K562 (cell line): ENCODE measurements at regions not wholly inside any gene's neighbourhood (a gene's known extent, or its start where the extent isn't known, plus 50 kb on each side); places are given as distances from the start of the nearest gene placed in this dataset.

Experiments
- BDP1 ChIP-seq: IDR thresholded peaks from 3 replicates; pipeline ENCODE4 v1.6.1; 2011; ENCODE audit not compliant: insufficient read length, insufficient read depth
- HNRNPH1 ChIP-seq: fragments of 200-400 bp; formaldehyde crosslinking; optimal IDR thresholded peaks from 2 replicates; pipeline ENCODE3; 2017; ENCODE audit warnings: low read depth, mild to moderate bottlenecking, low read length, moderate library complexity
- PCBP2 ChIP-seq: fragments of 200-400 bp; formaldehyde crosslinking; IDR thresholded peaks from 2 replicates; pipeline ENCODE4 v1.6.1; 2018; ENCODE audit warnings: low read length, low read depth, mild to moderate bottlenecking, moderate library complexity; ENCODE audit not compliant: poor library complexity, severe bottlenecking
- ZNF12 ChIP-seq: sonication (generic); formaldehyde crosslinking; IDR thresholded peaks from 2 replicates; pipeline ENCODE4 v1.4.0; 2020; ENCODE audit warnings: mild to moderate bottlenecking, missing genetic modification reagents
- TF ChIP-seq, protein P1 (sequence below): fragments of 450-650 bp; IDR thresholded peaks from 2 replicates; pipeline ENCODE4 v1.6.1; 2016; ENCODE audit warnings: low read depth
- TF ChIP-seq, protein P2 (sequence below): fragments of 200-800 bp; sonication (Bioruptor generic); IDR thresholded peaks from 2 replicates; pipeline ENCODE4 v1.6.1; 2016; ENCODE audit warnings: missing genetic modification characterization, missing compliant biosample characterization
- TF ChIP-seq, protein P3 (sequence below): fragments of 250-450 bp; sonication (Bioruptor Pico); IDR thresholded peaks from 2 replicates; pipeline ENCODE4 v1.4.0; 2020; ENCODE audit warnings: mild to moderate bottlenecking, moderate library complexity
- TF ChIP-seq, protein P4 (sequence below): fragments of 250-450 bp; sonication (Bioruptor Pico); IDR thresholded peaks from 2 replicates; pipeline ENCODE4 v1.5.0; 2022; ENCODE audit warnings: mild to moderate bottlenecking

DNA sequence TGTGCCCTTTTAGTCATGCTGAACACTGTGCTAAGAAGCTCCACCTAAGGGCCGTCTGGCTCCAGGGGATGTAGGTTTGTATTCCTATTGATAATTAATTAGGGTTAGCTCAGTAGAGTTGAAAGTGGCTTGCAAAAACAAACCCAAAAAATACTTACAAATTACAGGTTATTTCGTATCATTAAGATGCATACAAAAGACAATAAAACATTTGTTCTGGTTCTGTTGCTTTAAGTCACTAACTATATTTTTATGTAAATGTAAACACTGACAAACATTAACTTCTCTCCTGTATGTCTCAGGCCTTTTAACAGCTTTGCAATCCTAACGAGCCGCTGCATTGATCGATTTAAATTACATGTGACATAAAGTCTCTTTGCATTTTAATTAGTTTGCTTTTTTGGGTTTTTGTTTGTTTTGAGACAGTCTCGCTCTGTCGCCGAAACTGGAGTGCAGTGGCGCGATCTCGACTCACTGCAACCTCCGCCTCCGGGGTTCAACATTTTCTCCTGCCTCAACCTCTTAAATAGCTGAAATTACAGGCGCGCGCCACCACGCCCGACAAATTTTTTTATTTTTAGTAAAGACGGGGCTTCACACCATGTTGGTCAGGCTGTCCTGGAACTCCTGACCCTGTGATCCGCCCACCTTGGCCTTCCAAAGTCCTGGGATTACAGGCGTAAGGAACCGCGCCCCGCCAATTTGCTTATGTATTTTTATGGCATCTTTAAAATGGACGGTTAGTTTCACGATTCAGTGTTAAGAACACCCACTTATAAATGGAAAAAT, 110.9 kb downstream of the HFE start (continued):
- TF ChIP-seq, protein P1, sequence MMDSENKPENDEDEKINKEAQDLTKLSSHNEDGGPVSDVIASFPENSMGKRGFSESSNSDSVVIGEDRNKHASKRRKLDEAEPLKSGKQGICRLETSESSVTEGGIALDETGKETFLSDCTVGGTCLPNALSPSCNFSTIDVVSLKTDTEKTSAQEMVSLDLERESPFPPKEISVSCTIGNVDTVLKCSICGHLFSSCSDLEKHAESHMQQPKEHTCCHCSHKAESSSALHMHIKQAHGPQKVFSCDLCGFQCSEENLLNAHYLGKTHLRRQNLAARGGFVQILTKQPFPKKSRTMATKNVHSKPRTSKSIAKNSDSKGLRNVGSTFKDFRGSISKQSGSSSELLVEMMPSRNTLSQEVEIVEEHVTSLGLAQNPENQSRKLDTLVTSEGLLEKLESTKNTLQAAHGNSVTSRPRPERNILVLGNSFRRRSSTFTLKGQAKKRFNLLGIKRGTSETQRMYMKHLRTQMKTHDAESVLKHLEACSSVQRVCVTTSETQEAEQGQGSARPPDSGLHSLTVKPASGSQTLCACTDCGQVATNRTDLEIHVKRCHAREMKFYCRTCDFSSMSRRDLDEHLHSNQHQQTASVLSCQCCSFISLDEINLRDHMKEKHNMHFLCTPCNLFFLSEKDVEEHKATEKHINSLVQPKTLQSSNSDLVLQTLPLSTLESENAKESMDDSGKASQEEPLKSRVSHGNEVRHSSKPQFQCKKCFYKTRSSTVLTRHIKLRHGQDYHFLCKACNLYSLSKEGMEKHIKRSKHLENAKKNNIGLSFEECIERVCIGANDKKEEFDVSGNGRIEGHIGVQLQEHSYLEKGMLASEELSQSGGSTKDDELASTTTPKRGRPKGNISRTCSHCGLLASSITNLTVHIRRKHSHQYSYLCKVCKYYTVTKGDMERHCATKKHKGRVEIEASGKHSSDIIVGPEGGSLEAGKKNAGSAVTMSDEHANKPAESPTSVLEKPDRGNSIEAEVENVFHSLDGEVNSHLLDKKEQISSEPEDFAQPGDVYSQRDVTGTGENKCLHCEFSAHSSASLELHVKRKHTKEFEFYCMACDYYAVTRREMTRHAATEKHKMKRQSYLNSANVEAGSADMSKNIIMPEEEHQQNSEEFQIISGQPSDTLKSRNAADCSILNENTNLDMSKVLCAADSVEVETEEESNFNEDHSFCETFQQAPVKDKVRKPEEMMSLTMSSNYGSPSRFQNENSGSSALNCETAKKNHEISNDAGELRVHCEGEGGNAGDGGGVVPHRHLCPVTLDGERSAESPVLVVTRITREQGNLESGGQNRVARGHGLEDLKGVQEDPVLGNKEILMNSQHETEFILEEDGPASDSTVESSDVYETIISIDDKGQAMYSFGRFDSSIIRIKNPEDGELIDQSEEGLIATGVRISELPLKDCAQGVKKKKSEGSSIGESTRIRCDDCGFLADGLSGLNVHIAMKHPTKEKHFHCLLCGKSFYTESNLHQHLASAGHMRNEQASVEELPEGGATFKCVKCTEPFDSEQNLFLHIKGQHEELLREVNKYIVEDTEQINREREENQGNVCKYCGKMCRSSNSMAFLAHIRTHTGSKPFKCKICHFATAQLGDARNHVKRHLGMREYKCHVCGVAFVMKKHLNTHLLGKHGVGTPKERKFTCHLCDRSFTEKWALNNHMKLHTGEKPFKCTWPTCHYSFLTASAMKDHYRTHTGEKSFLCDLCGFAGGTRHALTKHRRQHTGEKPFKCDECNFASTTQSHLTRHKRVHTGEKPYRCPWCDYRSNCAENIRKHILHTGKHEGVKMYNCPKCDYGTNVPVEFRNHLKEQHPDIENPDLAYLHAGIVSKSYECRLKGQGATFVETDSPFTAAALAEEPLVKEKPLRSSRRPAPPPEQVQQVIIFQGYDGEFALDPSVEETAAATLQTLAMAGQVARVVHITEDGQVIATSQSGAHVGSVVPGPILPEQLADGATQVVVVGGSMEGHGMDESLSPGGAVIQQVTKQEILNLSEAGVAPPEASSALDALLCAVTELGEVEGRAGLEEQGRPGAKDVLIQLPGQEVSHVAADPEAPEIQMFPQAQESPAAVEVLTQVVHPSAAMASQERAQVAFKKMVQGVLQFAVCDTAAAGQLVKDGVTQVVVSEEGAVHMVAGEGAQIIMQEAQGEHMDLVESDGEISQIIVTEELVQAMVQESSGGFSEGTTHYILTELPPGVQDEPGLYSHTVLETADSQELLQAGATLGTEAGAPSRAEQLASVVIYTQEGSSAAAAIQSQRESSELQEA = no peak
- TF ChIP-seq, protein P2, sequence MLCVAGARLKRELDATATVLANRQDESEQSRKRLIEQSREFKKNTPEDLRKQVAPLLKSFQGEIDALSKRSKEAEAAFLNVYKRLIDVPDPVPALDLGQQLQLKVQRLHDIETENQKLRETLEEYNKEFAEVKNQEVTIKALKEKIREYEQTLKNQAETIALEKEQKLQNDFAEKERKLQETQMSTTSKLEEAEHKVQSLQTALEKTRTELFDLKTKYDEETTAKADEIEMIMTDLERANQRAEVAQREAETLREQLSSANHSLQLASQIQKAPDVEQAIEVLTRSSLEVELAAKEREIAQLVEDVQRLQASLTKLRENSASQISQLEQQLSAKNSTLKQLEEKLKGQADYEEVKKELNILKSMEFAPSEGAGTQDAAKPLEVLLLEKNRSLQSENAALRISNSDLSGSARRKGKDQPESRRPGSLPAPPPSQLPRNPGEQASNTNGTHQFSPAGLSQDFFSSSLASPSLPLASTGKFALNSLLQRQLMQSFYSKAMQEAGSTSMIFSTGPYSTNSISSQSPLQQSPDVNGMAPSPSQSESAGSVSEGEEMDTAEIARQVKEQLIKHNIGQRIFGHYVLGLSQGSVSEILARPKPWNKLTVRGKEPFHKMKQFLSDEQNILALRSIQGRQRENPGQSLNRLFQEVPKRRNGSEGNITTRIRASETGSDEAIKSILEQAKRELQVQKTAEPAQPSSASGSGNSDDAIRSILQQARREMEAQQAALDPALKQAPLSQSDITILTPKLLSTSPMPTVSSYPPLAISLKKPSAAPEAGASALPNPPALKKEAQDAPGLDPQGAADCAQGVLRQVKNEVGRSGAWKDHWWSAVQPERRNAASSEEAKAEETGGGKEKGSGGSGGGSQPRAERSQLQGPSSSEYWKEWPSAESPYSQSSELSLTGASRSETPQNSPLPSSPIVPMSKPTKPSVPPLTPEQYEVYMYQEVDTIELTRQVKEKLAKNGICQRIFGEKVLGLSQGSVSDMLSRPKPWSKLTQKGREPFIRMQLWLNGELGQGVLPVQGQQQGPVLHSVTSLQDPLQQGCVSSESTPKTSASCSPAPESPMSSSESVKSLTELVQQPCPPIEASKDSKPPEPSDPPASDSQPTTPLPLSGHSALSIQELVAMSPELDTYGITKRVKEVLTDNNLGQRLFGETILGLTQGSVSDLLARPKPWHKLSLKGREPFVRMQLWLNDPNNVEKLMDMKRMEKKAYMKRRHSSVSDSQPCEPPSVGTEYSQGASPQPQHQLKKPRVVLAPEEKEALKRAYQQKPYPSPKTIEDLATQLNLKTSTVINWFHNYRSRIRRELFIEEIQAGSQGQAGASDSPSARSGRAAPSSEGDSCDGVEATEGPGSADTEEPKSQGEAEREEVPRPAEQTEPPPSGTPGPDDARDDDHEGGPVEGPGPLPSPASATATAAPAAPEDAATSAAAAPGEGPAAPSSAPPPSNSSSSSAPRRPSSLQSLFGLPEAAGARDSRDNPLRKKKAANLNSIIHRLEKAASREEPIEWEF = no peak
- TF ChIP-seq PCBP2 (no peak), BDP1 (no peak), HNRNPH1 (no peak), ZNF12 (CRISPR knock-in tag) (0 out of 2 replicates have a peak, but pooled peaks have one; percentile 6)
- TF ChIP-seq, protein P3, sequence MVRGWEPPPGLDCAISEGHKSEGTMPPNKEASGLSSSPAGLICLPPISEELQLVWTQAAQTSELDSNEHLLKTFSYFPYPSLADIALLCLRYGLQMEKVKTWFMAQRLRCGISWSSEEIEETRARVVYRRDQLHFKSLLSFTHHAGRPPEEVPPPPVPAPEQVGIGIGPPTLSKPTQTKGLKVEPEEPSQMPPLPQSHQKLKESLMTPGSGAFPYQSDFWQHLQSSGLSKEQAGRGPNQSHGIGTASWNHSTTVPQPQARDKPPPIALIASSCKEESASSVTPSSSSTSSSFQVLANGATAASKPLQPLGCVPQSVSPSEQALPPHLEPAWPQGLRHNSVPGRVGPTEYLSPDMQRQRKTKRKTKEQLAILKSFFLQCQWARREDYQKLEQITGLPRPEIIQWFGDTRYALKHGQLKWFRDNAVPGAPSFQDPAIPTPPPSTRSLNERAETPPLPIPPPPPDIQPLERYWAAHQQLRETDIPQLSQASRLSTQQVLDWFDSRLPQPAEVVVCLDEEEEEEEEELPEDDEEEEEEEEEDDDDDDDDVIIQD (CRISPR knock-in tag) = no peak
- TF ChIP-seq, protein P4, sequence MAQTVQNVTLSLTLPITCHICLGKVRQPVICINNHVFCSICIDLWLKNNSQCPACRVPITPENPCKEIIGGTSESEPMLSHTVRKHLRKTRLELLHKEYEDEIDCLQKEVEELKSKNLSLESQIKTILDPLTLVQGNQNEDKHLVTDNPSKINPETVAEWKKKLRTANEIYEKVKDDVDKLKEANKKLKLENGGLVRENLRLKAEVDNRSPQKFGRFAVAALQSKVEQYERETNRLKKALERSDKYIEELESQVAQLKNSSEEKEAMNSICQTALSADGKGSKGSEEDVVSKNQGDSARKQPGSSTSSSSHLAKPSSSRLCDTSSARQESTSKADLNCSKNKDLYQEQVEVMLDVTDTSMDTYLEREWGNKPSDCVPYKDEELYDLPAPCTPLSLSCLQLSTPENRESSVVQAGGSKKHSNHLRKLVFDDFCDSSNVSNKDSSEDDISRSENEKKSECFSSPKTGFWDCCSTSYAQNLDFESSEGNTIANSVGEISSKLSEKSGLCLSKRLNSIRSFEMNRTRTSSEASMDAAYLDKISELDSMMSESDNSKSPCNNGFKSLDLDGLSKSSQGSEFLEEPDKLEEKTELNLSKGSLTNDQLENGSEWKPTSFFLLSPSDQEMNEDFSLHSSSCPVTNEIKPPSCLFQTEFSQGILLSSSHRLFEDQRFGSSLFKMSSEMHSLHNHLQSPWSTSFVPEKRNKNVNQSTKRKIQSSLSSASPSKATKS (CRISPR knock-in tag) = no peak
